Ammon's horn (tissue), 1 donor: ENCODE measurements at regions not wholly inside any gene's neighbourhood (a gene's known extent, or its start where the extent isn't known, plus 50 kb on each side); places are given as distances from the start of the nearest gene placed in this dataset.
"Not testable (repeated sequence)": the region's sequence is repeated elsewhere in the genome, so short reads cannot be mapped to it uniquely, and the experiment has no call there.

Experiments used
- DNase-seq: peaks from one replicate; pipeline ENCODE4 v3.0.0-alpha.2; 2016; ENCODE audit warnings: low spot score

DNA sequence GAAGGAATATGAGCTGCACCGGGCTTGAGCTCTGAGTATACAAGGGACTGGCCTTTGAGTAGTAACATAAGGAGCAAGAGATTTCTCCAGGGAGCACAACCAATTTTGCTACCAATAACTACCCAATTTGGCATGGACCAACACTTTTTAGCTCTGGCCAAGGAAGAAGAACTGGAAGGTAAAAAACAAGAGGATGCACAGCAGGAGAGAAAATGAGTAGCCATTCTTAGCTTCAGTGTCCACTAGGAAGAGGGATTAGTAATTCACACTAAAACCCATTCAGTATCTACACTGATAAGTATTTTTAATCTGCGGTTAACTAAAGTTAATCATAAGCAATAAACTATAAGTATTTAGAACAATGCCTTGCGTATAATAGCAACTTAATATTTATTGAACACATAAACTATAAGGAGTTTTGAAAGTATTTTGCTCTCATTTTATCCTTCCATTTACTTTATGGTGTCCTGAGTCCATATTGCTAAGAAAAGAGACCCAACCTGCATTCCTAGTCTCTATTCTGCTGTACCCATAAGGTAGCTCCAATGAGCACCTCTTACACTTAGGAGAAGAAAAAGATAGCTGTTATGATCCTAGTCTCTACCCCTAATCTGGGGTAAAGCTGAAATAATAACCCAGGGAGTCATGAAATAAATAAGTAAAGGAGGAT, 268.9 kb downstream of the IGSF11 start:
- no peak for DNase-seq

DNA sequence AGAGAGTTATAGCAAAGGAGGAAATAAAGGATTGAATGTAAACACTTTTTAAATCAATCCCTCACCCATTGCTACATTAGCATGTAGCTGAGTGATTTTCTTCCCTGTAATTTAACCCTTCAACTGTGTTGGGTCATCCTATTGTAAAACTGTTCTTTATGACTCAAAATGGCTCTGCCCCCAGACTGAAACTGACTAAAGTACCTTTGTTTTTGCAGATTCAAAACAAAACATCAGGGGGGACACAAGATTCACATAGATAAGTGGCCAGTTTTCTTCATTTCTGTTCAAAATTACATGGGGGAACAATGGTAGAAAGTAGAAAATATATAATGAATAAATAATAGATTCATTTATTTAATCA, 268.4 kb downstream of the IGSF11 start:
- no peak for DNase-seq

GRCh38 chr3:118772036-118772435, 262.6 kb downstream of the IGSF11 start:
- no peak for DNase-seq

DNA sequence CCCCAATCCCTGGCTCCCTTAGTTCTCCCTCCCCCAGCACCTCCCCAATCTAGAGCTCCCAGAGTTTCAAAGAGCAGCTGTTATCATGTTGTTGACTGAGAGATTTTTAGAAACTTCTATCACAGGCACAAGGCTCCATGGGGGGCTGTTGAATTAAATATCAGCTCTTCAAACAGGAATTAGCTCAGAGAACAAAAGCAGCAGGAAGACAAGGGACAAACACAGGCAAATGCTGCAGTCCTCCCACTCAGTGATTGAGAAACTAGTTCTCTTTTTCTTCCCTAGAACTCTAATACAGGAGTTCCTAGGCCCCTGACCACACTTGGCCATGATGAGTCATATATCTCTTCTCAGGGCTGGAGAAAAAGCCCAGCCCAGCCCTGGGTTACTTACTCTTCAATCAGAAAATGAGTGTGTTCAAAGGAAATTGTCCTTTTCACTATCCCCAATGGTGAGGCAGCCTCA, 262.1 kb downstream of the IGSF11 start:
- DNase-seq, result peak; percentile 29

GRCh38 chr3:118775021-118775420, 259.6 kb downstream of the IGSF11 start:
- DNase-seq, result no peak

- DNase-seq, result no peak
Measured at GRCh38 chr3:118778201-118778600, 256.4 kb downstream of the IGSF11 start.

- DNase-seq, result peak; percentile 43
Measured at GRCh38 chr3:118781232-118781631, 253.4 kb downstream of the IGSF11 start.

DNA sequence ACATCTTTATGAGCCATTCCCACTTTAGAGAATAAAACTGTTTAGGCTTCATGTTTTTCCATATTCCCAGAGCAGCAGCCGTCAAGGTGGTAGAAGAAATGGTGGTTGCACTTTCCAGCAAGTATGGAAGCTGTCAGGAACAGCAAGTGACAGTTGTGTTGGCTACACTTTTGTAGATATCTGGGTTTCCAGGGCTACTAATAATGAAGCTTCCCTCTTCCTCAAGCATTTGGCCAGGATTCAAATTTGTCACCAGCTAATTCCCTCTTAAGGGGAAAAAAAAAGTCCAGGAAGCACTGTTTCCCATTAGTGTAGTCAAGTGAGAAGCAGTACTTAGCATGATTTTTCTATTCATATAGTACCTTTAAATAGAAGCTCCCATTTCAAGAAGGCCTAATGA, 252.8 kb downstream of the IGSF11 start:
- DNase-seq, result no peak

GRCh38 chr3:118782755-118783202, 251.9 kb downstream of the IGSF11 start:
- DNase-seq, result no peak

- no peak for DNase-seq
Measured at GRCh38 chr3:118785415-118785814, 249.2 kb downstream of the IGSF11 start.

- DNase-seq, result no peak
Measured at GRCh38 chr3:118791246-118791645, 243.4 kb downstream of the IGSF11 start.

DNA sequence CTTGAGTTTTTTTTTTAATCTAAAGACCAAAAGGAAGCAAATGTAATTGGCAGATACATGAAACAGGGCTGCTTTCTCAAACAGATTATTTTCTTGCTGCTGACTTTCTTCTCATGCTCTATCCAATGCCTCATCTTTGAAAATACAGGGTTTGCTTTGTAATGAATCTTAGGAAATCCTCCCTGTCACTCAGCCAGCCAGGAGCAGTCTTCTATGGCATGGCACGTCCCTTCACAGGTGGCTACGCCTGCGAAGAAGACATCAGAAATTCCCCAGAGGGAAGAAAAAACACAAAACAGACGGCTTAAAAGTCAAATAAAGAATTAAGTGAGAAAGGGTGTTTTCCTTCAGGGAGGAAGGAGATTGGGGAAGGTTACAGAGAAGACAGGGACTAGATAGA, 242.5 kb downstream of the IGSF11 start:
- no peak for DNase-seq

- no peak for DNase-seq
Measured at GRCh38 chr3:118793176-118793575, 241.5 kb downstream of the IGSF11 start.

GRCh38 chr3:118799303-118799702, 235.3 kb downstream of the IGSF11 start:
- DNase-seq, result no peak

DNA sequence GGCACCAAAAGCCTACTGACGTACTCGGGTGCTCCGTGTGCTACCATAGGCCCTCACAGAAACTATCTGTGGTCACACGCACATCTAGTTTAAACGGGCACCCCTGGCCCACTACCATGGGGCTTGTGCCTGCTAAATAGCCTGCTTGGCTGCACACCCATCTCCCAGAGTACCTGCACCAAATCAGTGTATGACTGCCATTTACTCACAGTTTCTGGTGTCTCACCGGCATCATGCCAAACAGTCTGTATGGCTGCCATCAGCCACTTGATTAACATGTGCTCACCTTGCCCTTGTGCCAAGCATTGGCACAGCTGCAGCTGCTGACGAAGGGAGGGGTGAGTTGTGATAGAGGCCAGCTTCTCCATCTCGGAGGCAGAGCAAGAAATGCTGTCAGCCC, 232.7 kb downstream of the IGSF11 start:
- DNase-seq, result no peak

DNA sequence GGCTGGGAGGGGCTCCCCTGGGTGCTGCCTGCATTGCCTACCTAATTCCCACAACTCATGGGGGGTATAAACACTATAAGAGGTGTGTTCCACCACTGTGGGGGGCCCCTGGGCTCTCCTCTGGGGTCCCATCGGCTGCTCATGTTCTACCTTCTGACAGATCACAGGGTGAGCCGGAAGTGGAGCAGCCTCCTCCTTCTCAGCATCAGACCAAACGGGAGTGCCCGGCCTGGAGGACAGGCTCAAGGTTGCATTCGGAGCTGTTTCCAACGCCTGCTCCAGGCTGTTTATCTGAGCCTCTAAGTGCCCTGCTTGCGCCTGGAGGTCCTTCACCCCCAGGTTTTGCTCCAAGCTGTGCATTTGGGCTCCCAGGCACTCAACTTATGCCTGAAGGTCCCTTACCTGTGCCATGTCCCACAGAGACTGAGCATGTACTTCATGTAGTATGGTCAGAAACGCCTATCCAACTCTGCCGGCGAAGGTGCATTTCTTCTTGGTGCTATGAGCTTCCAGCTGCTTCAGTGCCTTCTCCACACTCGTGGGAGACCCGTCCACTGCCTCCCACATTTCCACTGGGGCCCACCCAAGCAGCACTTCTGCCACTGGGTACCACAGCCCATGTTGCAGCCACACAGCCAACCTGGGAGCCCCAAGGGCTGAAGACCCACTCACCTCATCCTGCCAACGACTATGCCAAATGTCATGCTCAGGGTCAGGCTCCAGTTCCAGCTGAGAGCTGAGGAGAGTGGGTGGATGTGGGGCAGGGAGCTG, 232.1 kb downstream of the IGSF11 start:
- no peak for DNase-seq

DNA sequence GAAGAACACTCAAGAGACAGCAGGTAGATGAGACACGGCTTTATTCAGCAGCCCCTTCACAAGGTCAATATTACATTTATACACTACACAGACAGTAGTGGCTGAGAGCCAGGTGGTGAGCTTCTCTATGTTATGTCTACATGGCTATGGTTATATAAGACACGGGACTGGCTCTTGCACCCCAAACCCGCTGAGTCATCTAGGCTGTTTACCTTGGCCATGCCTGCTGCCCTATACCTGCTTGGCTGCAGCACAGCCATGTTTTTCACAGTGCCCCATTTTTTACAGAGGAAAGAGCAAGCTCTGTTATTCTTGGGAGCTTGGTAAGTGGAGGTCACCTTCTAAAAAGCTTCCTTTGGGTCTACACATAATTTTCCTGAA, 231.6 kb downstream of the IGSF11 start:
- no peak for DNase-seq

GRCh38 chr3:118805007-118805406, 229.6 kb downstream of the IGSF11 start:
- no peak for DNase-seq

DNA sequence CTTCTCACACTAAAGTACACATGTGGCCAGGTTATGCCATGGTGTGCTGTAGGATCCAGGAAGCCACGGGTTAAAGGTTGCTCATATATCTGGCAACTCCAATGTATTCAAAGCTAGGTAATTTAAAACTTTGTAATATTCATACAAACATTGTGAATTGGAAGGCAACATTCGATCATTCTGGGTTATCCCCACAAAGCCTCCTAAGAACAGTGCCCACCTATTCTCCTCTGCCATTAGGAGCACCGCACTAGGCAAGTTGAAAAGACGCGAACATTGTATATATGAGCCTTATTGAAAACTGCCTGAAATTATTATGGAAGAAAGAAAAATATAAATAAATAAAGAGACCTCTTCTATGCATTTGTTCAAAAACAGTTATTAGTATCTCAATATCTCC, 228.2 kb downstream of the IGSF11 start:
- no peak for DNase-seq

- DNase-seq, result not testable (repeated sequence)
Measured at GRCh38 chr3:118807349-118807748, 227.3 kb downstream of the IGSF11 start.

- DNase-seq, result no peak
Measured at GRCh38 chr3:118808723-118809122, 225.9 kb downstream of the IGSF11 start.

DNA sequence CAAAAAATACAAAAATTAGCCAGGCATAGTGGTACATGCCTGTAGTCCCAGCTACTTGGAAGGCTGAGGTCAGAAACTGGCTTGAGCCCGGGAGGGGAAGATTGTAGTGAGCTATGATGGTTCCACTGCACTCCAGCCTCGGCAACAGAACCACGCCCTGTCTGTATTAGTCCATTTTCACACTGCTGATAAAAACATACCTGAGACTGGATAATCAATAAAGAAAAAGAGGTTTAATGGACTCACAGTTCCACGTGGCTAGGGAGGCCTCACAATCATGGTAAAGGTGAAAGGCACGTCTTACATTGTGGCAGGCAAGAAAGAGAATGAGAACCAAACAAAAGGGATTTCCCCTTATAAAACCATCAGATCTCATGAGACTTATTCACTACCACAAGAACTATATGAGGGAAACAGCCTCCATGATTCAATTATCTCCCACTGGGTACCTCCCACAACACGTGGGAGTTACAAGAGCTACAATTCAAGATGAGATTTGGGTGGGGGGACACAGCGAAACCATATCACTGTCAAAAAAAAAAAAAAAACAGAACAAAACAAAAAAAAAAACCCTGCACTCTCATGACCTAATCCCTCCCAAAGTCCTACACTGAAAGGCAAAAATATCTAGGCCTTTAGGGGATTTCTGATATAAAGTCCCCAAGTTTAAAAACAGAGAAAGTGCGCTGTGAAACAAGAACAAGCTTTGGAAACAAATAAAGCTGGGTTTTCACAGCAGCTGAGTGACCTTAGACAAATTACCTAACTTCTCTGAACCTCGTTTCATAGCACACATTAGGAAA, 224.7 kb downstream of the IGSF11 start:
- DNase-seq, result no peak
